ENCODE measurements at regions not wholly inside any gene's neighbourhood (a gene's known extent, or its start where the extent isn't known, plus 50 kb on each side); places are given as distances from the start of the nearest gene placed in this dataset.

DNA sequence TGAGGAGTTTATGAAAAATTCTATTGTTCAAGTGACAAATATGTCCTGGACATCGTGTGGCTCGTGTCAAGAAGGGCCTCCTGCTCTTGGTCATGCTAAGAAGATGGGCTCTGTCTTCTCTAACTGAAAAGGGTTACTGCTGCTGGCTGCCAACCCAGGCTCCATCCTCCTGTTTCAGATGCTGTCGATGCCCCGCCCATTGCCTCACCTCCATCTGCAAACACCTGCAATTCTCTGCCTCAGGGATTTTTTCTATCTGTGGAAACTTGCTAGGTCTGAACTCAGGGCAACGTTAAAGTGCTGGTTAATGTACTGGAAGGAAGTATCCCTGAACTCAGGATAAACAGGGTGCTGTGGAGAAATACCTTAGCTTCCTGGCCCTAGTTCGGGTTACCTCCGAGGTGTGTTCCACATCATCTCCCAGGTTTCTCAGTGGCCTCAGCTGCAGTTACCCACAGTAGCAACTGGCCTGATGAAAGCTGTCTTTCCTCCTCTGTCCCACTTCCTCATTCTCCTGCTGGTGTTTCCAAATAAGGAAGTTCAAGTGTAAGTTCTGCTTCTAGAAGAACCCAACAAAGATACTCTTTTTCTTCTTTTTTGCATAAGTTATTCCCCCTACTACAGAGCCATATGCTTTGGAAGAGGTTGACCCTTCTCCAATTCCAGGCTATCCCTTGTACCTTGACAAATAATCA lies 151.7 kb upstream of the SMIM23 start:
- in situ Hi-C loops (cut with HindIII; ENCODE audit: low pct_unique_long_range_greater_than_20kb, low sequenced_read_pairs): no loop called here
- TF ChIP-seq JUND (IDR thresholded peaks at IDR 0.05; ENCODE audit: low read depth): no peak
- DNase-seq (ENCODE audit: low read depth in 1 of 2, low spot score in 1 of 2): peak in 1 of 2 experiments; percentile 15

- DNase-seq (ENCODE audit: low read depth in 1 of 2, low spot score in 1 of 2): no peak
- TF ChIP-seq JUND (IDR thresholded peaks at IDR 0.05; ENCODE audit: low read depth): no peak
- in situ Hi-C loops (cut with HindIII; ENCODE audit: low pct_unique_long_range_greater_than_20kb, low sequenced_read_pairs): no loop called here
Measured at GRCh38 chr5:171634511-171634910, 151.1 kb upstream of the SMIM23 start.

DNA sequence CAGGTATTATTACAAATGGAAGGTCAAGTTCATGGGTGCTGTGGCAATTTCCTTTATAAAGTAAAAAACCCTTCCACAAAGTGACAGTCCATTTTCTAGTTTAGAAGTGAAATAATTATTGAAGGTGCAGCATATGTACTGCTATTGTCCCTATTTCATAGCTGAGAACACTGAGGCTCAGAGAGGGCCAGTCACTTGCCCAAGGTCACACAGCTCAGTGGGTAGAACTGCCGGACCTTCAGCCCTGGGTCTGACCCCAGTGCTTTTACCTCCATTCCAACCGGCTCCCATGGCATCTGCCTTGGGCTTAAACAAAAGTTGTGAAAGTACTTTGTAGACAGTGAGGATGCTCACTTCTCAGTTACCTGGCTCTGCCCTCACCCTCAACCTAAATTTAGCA lies 150.6 kb upstream of the SMIM23 start:
- no peak for DNase-seq (ENCODE audit: low read depth in 1 of 2, low spot score in 1 of 2)
- no peak for TF ChIP-seq JUND (IDR thresholded peaks at IDR 0.05; ENCODE audit: low read depth)
- in situ Hi-C loops (cut with HindIII; ENCODE audit: low pct_unique_long_range_greater_than_20kb, low sequenced_read_pairs): no loop called here

DNA sequence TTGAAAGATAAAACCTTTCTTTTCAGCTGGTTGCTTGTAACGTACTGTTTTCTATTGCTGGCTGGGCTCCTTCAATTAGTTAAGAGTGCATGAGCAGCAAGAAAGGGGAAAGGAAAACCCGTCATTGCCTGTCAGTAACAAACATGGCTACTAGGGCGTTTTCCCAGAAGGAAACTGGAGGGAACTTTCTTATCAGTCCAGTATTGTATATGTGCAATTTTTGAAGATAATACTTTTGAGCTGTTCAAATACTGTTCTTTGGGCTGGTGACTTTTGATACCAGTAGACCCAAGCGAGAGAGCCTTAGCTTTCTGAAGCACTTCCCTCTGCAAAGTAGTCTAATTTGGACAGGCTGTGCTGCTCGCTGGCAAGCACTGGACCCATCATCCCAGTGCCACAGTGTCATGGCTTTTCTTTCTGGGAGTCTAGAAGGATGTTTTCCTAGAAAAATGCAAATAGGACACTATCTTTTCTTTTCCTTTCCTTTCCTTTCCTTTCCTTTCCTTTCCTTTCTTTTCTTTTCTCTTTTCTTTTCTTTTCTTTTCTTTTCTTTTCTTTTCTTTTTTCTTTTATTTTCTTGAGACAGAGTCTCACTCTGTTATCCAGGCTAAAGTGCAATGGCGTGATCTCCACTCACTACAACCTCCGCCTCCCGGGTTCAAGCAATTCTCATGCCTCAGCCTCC lies 149.9 kb upstream of the SMIM23 start:
- in situ Hi-C loops (cut with HindIII; ENCODE audit: low pct_unique_long_range_greater_than_20kb, low sequenced_read_pairs): no loop called here
- no peak for TF ChIP-seq JUND (IDR thresholded peaks at IDR 0.05; ENCODE audit: low read depth)
- DNase-seq (ENCODE audit: low read depth in 1 of 2, low spot score in 1 of 2): no peak

DNA sequence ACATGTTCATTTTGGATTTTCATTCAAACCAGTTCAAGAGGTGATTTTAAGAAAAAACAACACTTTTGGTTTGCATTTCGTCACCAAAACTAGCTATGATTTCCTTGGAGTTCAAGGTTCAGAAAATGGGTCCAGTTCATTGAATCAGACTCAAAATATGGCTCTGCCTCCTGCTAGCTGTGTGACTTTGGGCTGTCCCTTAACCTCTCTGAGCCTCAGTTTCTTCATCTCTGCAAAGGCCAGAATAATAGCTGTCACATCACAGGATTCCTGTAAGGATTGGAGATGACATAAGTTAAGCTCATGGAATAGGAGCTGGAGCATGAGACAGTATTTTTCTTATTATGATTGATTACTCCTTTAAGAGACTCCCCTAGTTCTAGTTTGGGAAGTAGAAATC lies 147.8 kb upstream of the SMIM23 start:
- no peak for TF ChIP-seq JUND (IDR thresholded peaks at IDR 0.05; ENCODE audit: low read depth)
- in situ Hi-C loops (cut with HindIII; ENCODE audit: low pct_unique_long_range_greater_than_20kb, low sequenced_read_pairs): no loop called here
- no peak for DNase-seq (ENCODE audit: low read depth in 1 of 2, low spot score in 1 of 2)

- no peak for DNase-seq (ENCODE audit: low read depth in 1 of 2, low spot score in 1 of 2)
- in situ Hi-C loops (cut with HindIII; ENCODE audit: low pct_unique_long_range_greater_than_20kb, low sequenced_read_pairs): no loop called here
- no peak for TF ChIP-seq JUND (IDR thresholded peaks at IDR 0.05; ENCODE audit: low read depth)
Measured at GRCh38 chr5:171639205-171639621, 146.4 kb upstream of the SMIM23 start.

- TF ChIP-seq JUND (IDR thresholded peaks at IDR 0.05; ENCODE audit: low read depth): no peak
- in situ Hi-C loops (cut with HindIII; ENCODE audit: low pct_unique_long_range_greater_than_20kb, low sequenced_read_pairs): no loop called here
- no peak for DNase-seq (ENCODE audit: low read depth in 1 of 2, low spot score in 1 of 2)
Measured at GRCh38 chr5:171639966-171640365, 145.7 kb upstream of the SMIM23 start.

- in situ Hi-C loops (cut with HindIII; ENCODE audit: low pct_unique_long_range_greater_than_20kb, low sequenced_read_pairs): no loop called here
- no peak for DNase-seq (ENCODE audit: low read depth in 1 of 2, low spot score in 1 of 2)
- no peak for TF ChIP-seq JUND (IDR thresholded peaks at IDR 0.05; ENCODE audit: low read depth)
Measured at GRCh38 chr5:171640480-171640879, 145.1 kb upstream of the SMIM23 start.

DNA sequence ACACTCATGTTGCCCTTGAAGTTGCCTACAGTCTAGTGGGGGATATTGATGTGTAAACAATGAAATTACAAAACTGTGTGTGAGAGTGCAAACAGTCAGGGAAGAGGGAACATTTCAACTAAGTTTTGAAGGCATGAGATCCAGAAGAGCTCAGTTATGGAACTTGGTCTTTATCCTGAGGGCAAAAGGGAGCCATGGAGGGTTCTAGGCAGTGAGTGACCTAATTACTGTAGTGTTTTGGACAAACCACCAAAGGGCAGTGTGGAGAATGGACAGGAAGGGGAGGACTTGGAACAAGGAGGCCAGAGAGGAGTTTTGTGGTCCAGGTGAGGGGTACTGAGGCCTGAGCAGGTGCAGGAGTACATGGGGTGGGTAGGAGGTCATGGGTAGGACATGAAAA lies 143.7 kb upstream of the SMIM23 start:
- in situ Hi-C loops (cut with HindIII; ENCODE audit: low pct_unique_long_range_greater_than_20kb, low sequenced_read_pairs): no loop called here
- no peak for TF ChIP-seq JUND (IDR thresholded peaks at IDR 0.05; ENCODE audit: low read depth)
- DNase-seq (ENCODE audit: low read depth in 1 of 2, low spot score in 1 of 2): no peak

- TF ChIP-seq JUND (IDR thresholded peaks at IDR 0.05; ENCODE audit: low read depth): no peak
- in situ Hi-C loops (cut with HindIII; ENCODE audit: low pct_unique_long_range_greater_than_20kb, low sequenced_read_pairs): no loop called here
- no peak for DNase-seq (ENCODE audit: low read depth in 1 of 2, low spot score in 1 of 2)
Measured at GRCh38 chr5:171642894-171643293, 142.7 kb upstream of the SMIM23 start.

DNA sequence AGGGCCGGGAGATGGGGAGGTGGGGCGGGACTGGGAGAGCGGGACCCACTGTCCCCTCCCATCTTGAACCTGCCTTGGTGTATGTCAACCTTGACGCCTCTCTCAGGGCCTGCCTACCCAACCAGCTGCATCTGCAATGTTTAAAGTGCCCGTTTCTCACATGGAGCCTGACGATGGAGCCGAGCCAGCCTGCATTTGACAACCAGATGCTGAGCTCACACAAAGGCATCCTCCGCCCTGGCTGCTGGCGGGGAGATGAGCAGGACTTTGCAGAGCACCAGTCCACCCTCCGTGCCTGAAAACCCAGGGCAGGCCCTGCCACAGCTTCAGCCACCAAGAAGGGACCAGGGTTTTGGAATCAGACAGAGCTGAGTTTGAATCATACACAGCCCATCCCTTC lies 141.1 kb upstream of the SMIM23 start:
- no peak for TF ChIP-seq JUND (IDR thresholded peaks at IDR 0.05; ENCODE audit: low read depth)
- in situ Hi-C loops (cut with HindIII; ENCODE audit: low pct_unique_long_range_greater_than_20kb, low sequenced_read_pairs): no loop called here
- no peak for DNase-seq (ENCODE audit: low read depth in 1 of 2, low spot score in 1 of 2)

DNA sequence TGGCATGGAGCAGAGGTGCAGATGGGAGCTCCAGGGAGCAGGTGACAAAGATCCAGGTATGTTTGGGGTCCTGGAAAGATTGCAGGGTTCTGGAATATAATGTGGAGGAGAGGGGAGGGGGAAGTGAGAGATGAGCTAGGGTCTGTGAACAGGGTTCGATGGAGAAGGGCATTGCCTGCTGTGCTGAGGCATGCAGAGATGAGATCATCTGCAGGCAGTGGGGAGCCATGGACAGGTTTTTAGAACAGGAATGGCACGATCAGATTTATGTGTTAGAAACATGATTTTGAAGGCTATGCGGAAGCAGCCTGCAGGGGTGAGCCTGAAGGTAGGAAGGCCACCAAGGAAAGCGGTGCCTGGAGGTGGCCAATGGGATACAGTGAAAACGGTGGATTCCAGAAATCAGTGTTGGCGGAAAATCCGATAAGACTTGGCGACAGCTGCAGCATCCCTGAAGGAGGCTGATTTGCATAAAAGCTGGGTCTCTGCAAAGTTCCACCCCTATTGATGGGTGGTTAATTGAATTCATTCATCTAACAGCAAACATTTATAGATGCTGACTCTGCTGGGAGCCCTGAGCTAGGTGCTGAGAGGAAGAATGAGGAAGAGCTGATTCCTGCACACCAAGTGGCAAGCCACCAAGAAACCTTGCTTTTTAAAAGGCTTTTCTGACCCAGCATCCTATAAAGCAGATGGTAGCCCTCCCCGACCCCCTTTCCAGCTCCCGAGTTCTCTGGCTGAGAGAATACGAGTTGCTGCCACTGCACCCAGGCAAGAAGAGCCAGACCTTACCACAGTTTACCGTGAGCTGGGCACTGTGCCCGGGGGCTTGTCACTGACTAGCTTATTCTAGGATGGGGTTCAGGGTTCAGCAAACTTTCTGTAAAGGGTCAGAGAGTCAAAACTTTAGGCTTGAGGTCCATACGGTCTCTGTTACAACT lies 139.2 kb upstream of the SMIM23 start:
- no peak for DNase-seq (ENCODE audit: low read depth in 1 of 2, low spot score in 1 of 2)
- TF ChIP-seq JUND (IDR thresholded peaks at IDR 0.05; ENCODE audit: low read depth): no peak
- in situ Hi-C loops (cut with HindIII; ENCODE audit: low pct_unique_long_range_greater_than_20kb, low sequenced_read_pairs): no loop called here
